Muscle layer of duodenum (tissue), 2 donors: ENCODE measurements at regions not wholly inside any gene's neighbourhood (a gene's known extent, or its start where the extent isn't known, plus 50 kb on each side); places are given as distances from the start of the nearest gene placed in this dataset.

Experiments used
- H3K27ac ChIP-seq: one replicate; pipeline ENCODE4 v1.7.0; 2013; ENCODE audit warnings: mild to moderate bottlenecking, low read length
- H3K27me3 ChIP-seq: one replicate; pipeline ENCODE4 v1.7.0; 2013; ENCODE audit warnings: low read depth, mild to moderate bottlenecking, control low read depth, low read length
- H3K36me3 ChIP-seq, 2 donors: one replicate each; pipeline ENCODE4 v1.7.0; 2013; ENCODE audit warnings: low read length in 2 of 2, control low read depth in 1 of 2, mild to moderate bottlenecking in 1 of 2; ENCODE audit not compliant: insufficient read depth in 2 of 2, control insufficient read depth in 1 of 2
- H3K4me1 ChIP-seq, 2 donors: one replicate each; pipeline ENCODE4 v1.7.0; 2013; ENCODE audit warnings: low read length in 2 of 2, mild to moderate bottlenecking in 2 of 2, control low read depth in 1 of 2, moderate library complexity in 1 of 2; ENCODE audit not compliant: insufficient read depth in 2 of 2, control insufficient read depth in 1 of 2
- H3K4me3 ChIP-seq, 2 donors: one replicate each; pipeline ENCODE4 v1.7.0; 2013; ENCODE audit warnings: low read length in 2 of 2, low read depth in 1 of 2, mild to moderate bottlenecking in 1 of 2
- H3K9me3 ChIP-seq, 2 donors: one replicate each; pipeline ENCODE4 v1.7.0; 2013; ENCODE audit warnings: low read length in 2 of 2, control low read depth in 1 of 2, mild to moderate bottlenecking in 1 of 2; ENCODE audit not compliant: control insufficient read depth in 1 of 2
- donor health status: healthy.

DNA sequence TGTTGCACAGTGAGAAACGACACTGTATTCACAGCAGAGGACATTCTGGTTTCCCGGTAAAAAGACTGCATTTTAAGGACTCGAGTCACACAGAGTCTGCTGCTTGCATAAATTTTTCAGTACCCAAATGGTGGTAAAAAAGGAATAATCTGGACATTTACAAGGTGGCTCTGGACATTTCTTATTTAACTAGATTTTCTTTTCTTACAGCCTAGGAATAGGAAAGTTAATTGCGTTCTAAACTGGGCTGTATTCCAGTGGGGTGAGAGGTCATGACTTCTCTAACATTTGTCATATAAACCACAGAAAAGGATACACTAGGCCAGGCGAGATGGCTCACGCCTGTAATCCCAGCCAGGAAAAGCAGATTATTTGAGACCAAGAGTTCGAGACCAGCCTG lies 237.5 kb upstream of the KLF6 start:
- no peaks in the 10 kb centered on the region for H3K4me1 ChIP-seq
- no peaks in the 10 kb centered on the region for H3K36me3 ChIP-seq
- H3K27ac ChIP-seq: no peak overlapping the region
- H3K9me3 ChIP-seq: no peaks in the 10 kb centered on the region
- no peaks in the 10 kb centered on the region for H3K27me3 ChIP-seq
- H3K4me3 ChIP-seq: no peak overlapping the region

DNA sequence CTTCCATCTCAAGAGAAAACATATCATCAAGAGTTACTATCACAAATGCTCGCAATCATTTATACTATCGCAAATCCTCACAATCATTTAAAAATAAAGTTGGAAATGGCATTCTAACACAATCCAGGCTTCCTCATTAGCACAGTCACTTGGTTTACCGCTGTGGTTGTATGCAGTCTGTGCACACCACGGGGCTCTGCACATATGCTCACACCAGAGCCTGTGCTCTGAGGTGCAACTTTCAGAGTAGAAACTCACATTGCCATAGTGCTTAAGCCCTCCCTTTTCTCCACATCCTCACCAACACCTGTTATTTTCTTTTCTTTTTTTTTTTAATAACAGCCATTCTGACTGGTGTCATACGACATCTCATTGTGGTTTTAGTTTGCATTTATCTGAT lies 235.6 kb upstream of the KLF6 start:
- Histone ChIP-seq H3K9me3 (no peaks in the 10 kb centered on the region), H3K4me1 (no peaks in the 10 kb centered on the region), H3K27ac (no peak overlapping the region), H3K27me3 (no peaks in the 10 kb centered on the region), H3K4me3 (no peak overlapping the region), H3K36me3 (no peaks in the 10 kb centered on the region)

DNA sequence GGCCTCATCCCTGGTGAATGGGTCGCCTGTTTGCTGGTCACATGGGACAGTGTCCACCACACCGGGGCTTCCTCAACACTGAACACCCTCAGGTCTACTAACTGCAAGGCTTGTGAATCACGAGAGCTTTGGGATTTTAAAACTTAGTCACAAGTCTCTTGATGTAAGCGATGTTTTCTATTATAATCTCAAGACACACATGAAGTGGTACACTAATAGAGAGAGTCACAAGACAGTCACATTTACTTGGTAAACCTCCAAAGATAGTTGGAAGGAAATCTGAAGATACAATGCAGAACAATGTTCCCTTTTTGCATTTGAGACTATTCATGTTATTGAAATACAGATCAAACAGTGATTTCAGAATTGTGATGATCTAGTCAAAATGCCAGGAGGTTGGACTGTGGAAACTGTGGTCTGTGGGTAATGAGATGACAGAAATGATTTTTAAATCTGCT lies 233.1 kb upstream of the KLF6 start:
- Histone ChIP-seq H3K9me3 (no peaks in the 10 kb centered on the region), H3K4me1 (no peaks in the 10 kb centered on the region), H3K27me3 (no peaks in the 10 kb centered on the region), H3K4me3 (no peak overlapping the region), H3K36me3 (no peaks in the 10 kb centered on the region), H3K27ac (no peak overlapping the region)

DNA sequence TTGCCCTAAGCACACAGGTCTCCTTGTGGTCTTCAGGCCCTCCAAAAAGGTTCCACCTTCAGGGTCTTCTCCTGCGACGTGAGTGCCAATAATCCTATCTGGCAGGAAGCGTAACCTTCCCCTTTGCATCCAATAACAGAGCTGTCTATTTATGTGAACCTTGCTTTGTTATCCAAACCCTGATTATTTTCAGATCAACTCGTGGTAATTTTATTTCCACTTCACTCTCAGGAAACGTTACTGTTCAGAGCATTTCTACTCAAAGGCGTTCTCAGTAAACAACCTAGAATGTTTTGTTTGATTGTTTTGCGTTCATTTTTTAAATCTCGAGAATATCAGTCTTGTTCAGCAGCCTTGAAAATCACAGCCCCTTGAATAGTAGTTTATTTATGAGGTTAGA lies 232.3 kb upstream of the KLF6 start:
- H3K4me3 ChIP-seq: no peak overlapping the region
- H3K4me1 ChIP-seq: no peaks in the 10 kb centered on the region
- no peak overlapping the region for H3K27ac ChIP-seq
- H3K9me3 ChIP-seq: no peaks in the 10 kb centered on the region
- H3K27me3 ChIP-seq: no peaks in the 10 kb centered on the region
- H3K36me3 ChIP-seq: no peaks in the 10 kb centered on the region

DNA sequence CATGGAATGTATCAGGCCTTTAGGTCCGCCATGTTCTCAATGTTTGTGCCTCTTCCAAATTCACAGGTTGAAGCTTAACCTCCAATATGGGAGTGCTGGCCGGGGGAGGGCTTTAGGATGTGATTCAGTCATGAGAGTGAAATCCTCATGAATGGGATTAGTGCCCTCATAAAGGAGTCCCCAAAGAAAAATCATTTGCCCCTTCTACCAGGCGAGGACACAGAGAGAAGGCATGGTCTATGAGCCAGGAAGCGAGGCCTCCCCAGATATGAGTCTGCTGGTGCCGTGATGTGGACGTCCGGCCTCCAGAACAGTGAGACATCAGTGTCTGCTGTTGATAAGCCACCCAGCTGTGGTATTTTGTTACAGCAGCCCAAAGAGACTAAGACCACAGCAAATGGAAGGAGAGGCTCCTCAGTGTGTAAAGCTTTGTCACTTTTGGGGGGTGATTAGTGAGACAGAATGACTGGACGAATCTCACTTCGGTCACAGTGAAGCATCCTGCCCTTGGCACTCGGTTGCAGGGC lies 231.3 kb upstream of the KLF6 start:
- H3K27ac ChIP-seq: no peak overlapping the region
- no peaks in the 10 kb centered on the region for H3K27me3 ChIP-seq
- no peaks in the 10 kb centered on the region for H3K9me3 ChIP-seq
- no peaks in the 10 kb centered on the region for H3K36me3 ChIP-seq
- no peaks in the 10 kb centered on the region for H3K4me1 ChIP-seq
- no peak overlapping the region for H3K4me3 ChIP-seq

DNA sequence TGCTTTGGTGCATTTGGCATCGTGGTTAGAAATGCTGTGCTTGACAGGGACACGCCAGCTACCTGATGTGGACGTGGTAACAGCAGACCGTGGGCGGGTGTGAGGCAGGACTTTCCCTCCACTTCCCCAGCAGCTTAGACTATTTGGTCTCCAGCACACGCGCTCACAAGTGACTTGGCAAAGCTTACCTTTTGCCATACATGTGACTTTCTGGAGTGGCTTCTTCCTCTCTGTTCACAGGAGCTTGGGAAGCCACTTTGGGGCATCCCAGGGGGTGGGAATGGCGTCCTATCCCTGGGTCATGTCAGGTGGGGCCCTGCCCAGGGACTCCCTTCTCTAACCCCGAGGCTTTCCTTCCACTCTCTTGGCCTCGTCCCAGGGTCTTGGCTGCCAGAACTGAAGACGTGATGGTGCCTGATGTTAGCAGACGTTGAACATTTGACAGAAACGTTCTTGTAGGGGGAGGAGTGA lies 228.7 kb upstream of the KLF6 start:
- no peak overlapping the region for H3K27ac ChIP-seq
- no peaks in the 10 kb centered on the region for H3K27me3 ChIP-seq
- H3K4me3 ChIP-seq: no peak overlapping the region
- H3K4me1 ChIP-seq: no peaks in the 10 kb centered on the region
- H3K36me3 ChIP-seq: no peaks in the 10 kb centered on the region
- H3K9me3 ChIP-seq: no peaks in the 10 kb centered on the region

DNA sequence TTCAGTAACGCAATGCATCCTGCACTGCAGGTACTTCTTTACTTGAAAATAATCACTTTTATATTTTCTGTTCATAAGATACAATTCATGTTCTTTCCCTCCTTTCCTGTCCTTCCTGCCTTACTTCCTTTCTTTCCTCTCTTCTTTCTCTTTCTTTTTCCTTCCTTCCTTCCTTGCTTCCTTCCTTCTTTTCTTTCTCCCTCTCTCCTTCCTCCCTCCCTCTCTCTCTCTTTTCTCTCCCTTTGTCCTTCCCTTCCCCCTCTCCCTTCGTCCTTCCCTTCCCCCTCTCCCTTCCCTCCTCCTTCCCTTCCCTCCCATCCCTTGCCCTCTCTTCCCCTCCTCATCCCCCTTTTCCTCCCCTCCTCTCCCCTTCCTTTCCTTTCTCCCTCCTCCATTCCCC lies 227.8 kb upstream of the KLF6 start:
- no peaks in the 10 kb centered on the region for H3K9me3 ChIP-seq
- H3K36me3 ChIP-seq: no peaks in the 10 kb centered on the region
- H3K4me3 ChIP-seq: no peak overlapping the region
- no peak overlapping the region for H3K27ac ChIP-seq
- H3K4me1 ChIP-seq: no peaks in the 10 kb centered on the region
- no peaks in the 10 kb centered on the region for H3K27me3 ChIP-seq

DNA sequence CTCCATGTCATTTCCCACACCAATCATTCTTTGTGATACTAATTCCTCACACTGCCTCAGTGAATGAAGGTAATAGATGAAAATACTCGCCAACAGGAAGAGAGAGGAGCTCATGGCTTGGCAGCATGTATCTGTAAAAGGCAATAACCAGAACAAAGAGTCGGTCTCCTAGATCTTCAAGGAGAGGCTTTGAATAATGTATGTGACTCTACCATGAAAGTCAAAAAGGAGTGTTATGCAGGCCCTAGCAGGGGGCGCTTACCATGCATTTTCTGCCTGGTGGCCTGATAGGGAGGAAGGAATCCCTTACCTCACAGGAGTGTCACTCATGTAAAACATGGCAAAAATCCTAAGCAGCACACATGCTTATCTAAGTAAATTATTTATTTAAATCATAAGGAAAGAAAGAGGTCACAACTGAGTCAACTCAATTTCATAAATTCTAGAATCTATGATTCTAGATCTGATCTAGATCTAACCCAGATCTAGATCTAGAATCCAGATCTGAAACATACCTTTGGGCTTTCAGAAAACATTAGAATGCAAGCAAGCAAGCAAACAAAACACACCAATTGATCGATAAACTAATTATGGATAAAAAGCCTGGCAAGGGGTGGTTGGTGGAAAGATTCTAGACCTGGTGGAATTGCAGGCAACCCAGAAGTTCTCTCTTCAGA lies 226.3 kb upstream of the KLF6 start:
- H3K27me3 ChIP-seq: no peaks in the 10 kb centered on the region
- no peak overlapping the region for H3K27ac ChIP-seq
- H3K4me3 ChIP-seq: no peak overlapping the region
- no peaks in the 10 kb centered on the region for H3K9me3 ChIP-seq
- H3K4me1 ChIP-seq: no peaks in the 10 kb centered on the region
- no peaks in the 10 kb centered on the region for H3K36me3 ChIP-seq

DNA sequence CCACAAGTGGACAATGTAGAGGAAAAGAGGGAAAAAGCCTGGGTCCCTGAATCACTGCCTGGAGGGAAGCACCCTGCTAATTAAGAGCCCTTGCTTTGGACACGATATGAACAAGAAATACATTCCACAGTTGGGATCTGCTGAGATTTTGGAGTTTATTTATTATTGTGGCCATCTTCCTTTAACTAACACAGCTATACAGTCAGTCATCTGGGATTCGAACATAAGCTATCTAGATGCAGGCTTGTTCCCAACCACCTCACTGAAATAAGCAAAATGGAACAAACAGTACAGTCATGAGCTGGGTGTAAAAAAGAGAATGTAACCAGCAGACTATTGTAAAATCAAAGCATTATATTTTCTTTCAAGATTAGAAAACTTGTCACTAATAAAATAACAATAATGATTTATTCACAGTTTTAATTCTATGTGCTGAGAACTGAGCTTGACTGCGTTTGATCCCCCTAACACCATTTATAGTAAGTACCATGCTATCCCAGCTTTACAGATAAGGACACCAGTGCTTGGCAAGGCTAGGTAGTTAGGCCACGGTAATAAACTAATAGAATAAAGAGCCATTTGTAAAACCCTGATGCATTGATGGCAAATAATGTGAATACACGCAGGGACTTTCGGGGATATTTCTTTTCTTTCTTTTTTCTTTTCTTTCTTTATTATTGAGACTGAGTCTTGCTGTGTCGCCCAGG lies 223.8 kb upstream of the KLF6 start:
- peaks cover 0 to 5% of the 10 kb centered on the region in 2 donors for H3K4me1 ChIP-seq

DNA sequence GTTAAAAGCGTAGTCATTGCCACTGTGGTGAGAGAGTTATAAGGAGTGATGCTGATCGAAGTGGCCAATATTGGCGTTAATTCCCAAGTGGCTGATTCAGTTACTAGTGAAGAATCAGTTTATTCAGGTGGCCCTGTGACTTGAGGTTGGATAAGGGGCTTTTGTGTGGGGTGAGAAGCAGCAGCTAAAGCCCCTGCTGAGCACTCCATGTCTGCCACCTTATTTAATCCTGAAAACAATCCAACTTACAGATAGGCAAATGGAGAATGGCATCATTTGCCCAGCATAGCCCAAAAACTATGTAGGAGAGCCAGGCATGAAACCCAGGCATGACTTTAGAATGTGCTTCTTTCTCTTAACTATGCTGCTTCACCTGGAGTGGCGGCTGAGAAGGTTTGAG lies 222.8 kb upstream of the KLF6 start:
- Histone ChIP-seq H3K4me3 (no peak overlapping the region), H3K36me3 (no peaks in the 10 kb centered on the region), H3K9me3 (no peaks in the 10 kb centered on the region), H3K4me1 (peaks cover 0 to 5% of the 10 kb centered on the region in 2 donors), H3K27me3 (no peaks in the 10 kb centered on the region), H3K27ac (no peak overlapping the region)

More for the DNA sequence above, 223.8 kb upstream of the KLF6 start:
- no peaks in the 10 kb centered on the region for H3K9me3 ChIP-seq
- no peaks in the 10 kb centered on the region for H3K27me3 ChIP-seq
- no peak overlapping the region for H3K27ac ChIP-seq
- H3K36me3 ChIP-seq: no peaks in the 10 kb centered on the region
- H3K4me3 ChIP-seq: no peak overlapping the region

DNA sequence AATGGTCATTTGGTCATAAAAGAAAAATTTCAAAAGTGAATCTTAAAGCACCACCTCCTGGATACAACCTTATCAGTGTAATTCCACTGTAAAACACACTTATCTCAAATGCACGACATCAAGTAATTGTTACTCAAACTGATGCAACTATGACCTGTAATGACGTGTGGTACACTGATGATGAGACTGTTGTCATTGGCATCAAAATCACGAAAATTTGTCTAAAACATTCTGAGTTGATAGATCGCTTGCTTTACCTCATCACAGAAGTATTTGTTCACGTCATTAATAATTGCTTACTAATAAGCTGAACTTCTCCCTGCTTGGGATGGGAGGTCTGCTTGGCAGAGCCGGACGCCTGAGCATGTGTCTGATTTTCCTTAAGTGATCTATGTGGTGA lies 221.8 kb upstream of the KLF6 start:
- H3K4me1 ChIP-seq: peaks cover 0 to 5% of the 10 kb centered on the region in 2 donors
- H3K27ac ChIP-seq: no peak overlapping the region
- H3K36me3 ChIP-seq: no peaks in the 10 kb centered on the region
- no peak overlapping the region for H3K4me3 ChIP-seq
- H3K27me3 ChIP-seq: no peaks in the 10 kb centered on the region
- H3K9me3 ChIP-seq: no peaks in the 10 kb centered on the region
